NCI-H1105 treated with DMSO at 0.1 percent for 48 hours (cell line): ENCODE measurements at regions not wholly inside any gene's neighbourhood (a gene's known extent, or its start where the extent isn't known, plus 50 kb on each side); places are given as distances from the start of the nearest gene placed in this dataset.
"Not testable (repeated sequence)": the region's sequence is repeated elsewhere in the genome, so short reads cannot be mapped to it uniquely, and the experiment has no call there.

Source experiments
- DNase-seq: peaks from one replicate; lab custom pipeline; 2025; lab: John Stamatoyannopoulos, UW

- DNase-seq, result peak; percentile 1
Measured at GRCh38 chrX:38473701-38474100, 87.6 kb upstream of the TSPAN7 start.

- DNase-seq, result no peak
Measured at GRCh38 chrX:38474543-38474942, 86.8 kb upstream of the TSPAN7 start.

- no peak for DNase-seq
Measured at GRCh38 chrX:38482183-38482582, 79.2 kb upstream of the TSPAN7 start.

GRCh38 chrX:38484607-38485498, 76.5 kb upstream of the TSPAN7 start:
- no peak for DNase-seq

- DNase-seq, result no peak
Measured at GRCh38 chrX:38489341-38489740, 72.0 kb upstream of the TSPAN7 start.

GRCh38 chrX:38494239-38494823, 67.0 kb upstream of the TSPAN7 start:
- DNase-seq, result no peak

- DNase-seq, result not testable (repeated sequence)
Measured at GRCh38 chrX:38499658-38500057, 61.7 kb upstream of the TSPAN7 start.

GRCh38 chrX:38500141-38500540, 61.2 kb upstream of the TSPAN7 start:
- DNase-seq, result no peak

GRCh38 chrX:38500866-38501265, 60.5 kb upstream of the TSPAN7 start:
- DNase-seq, result no peak

- no peak for DNase-seq
Measured at GRCh38 chrX:38505583-38505982, 55.8 kb upstream of the TSPAN7 start.
